Activated CD4-positive, alpha-beta T cell treated with anti-CD3 and anti-CD28 coated beads for 36 hours (primary cell): ENCODE measurements at regions not wholly inside any gene's neighbourhood (a gene's known extent, or its start where the extent isn't known, plus 50 kb on each side); places are given as distances from the start of the nearest gene placed in this dataset.
"Not testable (repeated sequence)": the region's sequence is repeated elsewhere in the genome, so short reads cannot be mapped to it uniquely, and the experiment has no call there.

Source experiments
- ATAC-seq: fragments of 200-7000 bp; cut with Tn5 transposase; one replicate; pipeline ENCODE4 v1.10.0; 2021; ENCODE audit warnings: mild to moderate bottlenecking, moderate library complexity
- CTCF ChIA-PET: fragments of 350-600 bp; sonication (Branson Sonifier 250); formaldehyde crosslinking; loops from one replicate; lab custom pipeline; 2021; ENCODE audit warnings: antibody characterized with exemption; lab: Charles Lee
- POLR2A ChIA-PET: fragments of 350-600 bp; sonication (Branson Sonifier 250); formaldehyde crosslinking; loops from one replicate; lab custom pipeline; 2021; ENCODE audit warnings: antibody characterized with exemption, inconsistent platforms; lab: Charles Lee
- DNase-seq: peaks from one replicate; pipeline ENCODE4 v3.0.0-alpha.2; 2020
- H3K27ac Mint-ChIP-seq: one replicate; pipeline ENCODE4 v1.8.0; 2021; ENCODE audit warnings: mixed read lengths
- H3K27me3 Mint-ChIP-seq: one replicate; pipeline ENCODE4 v1.8.0; 2021; ENCODE audit warnings: mixed read lengths
- H3K36me3 Mint-ChIP-seq: one replicate; pipeline ENCODE4 v1.8.0; 2021; ENCODE audit warnings: low read depth, mixed read lengths
- H3K4me1 Mint-ChIP-seq: one replicate; pipeline ENCODE4 v1.8.0; 2021; ENCODE audit warnings: mixed read lengths
- H3K4me3 Mint-ChIP-seq: one replicate; pipeline ENCODE4 v1.8.0; 2021; ENCODE audit warnings: mild to moderate bottlenecking, moderate library complexity, mixed read lengths
- H3K9me3 Mint-ChIP-seq: one replicate; pipeline ENCODE4 v1.8.0; 2021; ENCODE audit warnings: low read depth, mixed read lengths
- intact Hi-C, 2 experiments: fragments of 100-400 bp; cut with DNase I in 1 of 2; cut with micrococcal nuclease in 1 of 2; formaldehyde crosslinking; loops; one replicate each; pipeline versions ENCODE4 v1.14.2 to v1.15.1; 2022 to 2024; cut with DNase I, micrococcal nuclease

DNA sequence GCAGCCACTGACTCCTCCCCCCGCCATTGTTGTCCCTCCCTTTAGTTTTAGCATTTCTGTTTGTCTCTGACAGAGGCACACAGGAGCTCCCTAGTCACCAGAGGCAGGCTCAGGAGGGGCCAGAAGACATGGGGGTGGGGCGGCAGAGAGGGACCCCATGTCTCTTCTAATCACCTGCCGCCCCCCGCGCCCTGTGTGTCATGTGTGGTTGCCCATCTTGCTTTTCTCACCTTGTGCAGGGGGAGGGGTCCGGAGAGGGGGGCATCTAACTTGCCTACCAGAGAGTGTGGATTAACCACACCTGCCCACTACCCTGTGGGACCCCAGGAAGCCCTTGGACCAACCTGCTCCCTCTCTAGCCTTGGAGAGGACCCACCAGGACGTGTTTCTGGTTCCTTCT lies 130.2 kb downstream of the ZNF267 start:
- H3K27ac Mint-ChIP-seq, H3K4me3 Mint-ChIP-seq, ATAC-seq, H3K36me3 Mint-ChIP-seq, H3K9me3 Mint-ChIP-seq, H3K27me3 Mint-ChIP-seq, POLR2A ChIA-PET, H3K4me1 Mint-ChIP-seq, DNase-seq, intact Hi-C loops, CTCF ChIA-PET: not testable (repeated sequence)

GRCh38 chr16:32038783-32039496 lies 165.3 kb downstream of the ZNF267 start:
- peak; percentile 71 for DNase-seq
- H3K27ac Mint-ChIP-seq, H3K4me3 Mint-ChIP-seq, CTCF ChIA-PET, POLR2A ChIA-PET, H3K4me1 Mint-ChIP-seq, H3K36me3 Mint-ChIP-seq, H3K9me3 Mint-ChIP-seq, H3K27me3 Mint-ChIP-seq, intact Hi-C loops: not testable (repeated sequence)
- peak; percentile 36 for ATAC-seq

DNA sequence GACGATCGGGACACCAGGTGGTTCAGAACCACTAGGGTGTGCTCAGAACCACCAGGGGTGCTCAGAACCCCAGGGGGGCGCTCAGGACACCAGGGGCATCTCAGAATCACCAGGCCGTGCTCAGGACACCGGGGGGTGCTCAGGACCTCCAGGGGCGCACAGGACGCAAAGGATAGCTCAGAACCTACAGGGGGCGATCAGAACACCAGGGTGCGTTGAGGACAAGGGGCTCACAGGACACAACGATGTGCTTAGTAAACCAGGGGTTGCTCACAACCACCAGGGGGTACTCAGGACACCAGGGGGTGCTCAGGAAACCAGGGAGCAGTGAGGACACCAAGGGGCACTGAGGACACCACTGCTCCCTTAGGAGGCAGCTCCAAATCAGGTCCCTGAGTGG lies 166.3 kb downstream of the ZNF267 start:
- CTCF ChIA-PET, DNase-seq, POLR2A ChIA-PET, H3K36me3 Mint-ChIP-seq, H3K9me3 Mint-ChIP-seq, H3K27me3 Mint-ChIP-seq, H3K27ac Mint-ChIP-seq, H3K4me3 Mint-ChIP-seq, H3K4me1 Mint-ChIP-seq, intact Hi-C loops: not testable (repeated sequence)
- ATAC-seq: peak; percentile 23

DNA sequence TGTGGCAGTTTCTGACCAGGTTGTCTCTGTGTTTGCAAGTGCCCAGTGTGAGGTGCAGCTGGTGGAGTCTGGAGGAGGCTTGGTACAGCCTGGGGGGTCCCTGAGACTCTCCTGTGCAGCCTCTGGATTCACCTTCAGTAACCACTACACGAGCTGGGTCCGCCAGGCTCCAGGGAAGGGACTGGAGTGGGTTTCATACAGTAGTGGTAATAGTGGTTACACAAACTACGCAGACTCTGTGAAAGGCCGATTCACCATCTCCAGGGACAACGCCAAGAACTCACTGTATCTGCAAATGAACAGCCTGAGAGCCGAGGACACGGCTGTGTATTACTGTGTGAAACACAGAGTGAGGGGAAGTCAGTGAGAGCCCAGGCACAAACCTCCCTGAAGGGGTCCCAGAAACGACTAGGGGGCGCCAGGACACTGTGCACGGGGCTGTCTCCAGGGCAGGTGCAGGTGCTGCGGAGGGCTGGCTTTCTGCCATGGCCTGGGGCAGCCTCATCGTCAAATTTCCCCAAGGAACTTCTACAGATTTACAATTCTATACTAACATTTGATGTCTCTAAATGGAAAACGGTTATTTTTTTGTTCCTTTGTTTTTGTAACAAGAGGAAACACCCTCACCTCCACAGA lies 187.0 kb upstream of the TP53TG3D start:
- CTCF ChIA-PET, POLR2A ChIA-PET, intact Hi-C loops, H3K4me1 Mint-ChIP-seq, H3K9me3 Mint-ChIP-seq, H3K27me3 Mint-ChIP-seq, ATAC-seq, H3K27ac Mint-ChIP-seq, H3K4me3 Mint-ChIP-seq, H3K36me3 Mint-ChIP-seq: not testable (repeated sequence)
- peak; percentile 64 for DNase-seq

DNA sequence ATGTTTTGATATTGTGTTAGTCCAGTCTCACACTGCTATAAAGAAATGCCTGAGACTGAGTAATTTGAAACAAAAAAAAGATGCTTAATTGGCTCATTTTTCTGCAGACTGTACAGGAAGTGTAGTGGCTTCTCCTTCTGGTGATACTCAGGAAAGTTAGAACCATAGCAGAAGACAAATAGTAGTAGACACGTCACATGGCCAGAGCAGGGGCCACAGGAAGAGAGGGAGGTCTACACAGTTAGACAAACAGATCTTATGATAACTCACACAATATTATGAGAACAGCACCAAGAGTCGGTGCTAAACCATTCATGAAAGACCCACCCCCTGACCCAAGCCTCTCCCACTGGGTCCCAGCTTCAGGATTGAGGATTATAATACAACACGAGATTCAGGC lies 181.5 kb upstream of the TP53TG3D start:
- intact Hi-C loops, CTCF ChIA-PET, DNase-seq, H3K4me1 Mint-ChIP-seq, H3K27ac Mint-ChIP-seq, H3K27me3 Mint-ChIP-seq, H3K36me3 Mint-ChIP-seq, H3K4me3 Mint-ChIP-seq, H3K9me3 Mint-ChIP-seq, POLR2A ChIA-PET, ATAC-seq: not testable (repeated sequence)

- H3K4me1 Mint-ChIP-seq, H3K4me3 Mint-ChIP-seq, ATAC-seq, CTCF ChIA-PET, POLR2A ChIA-PET, intact Hi-C loops, H3K27ac Mint-ChIP-seq, H3K27me3 Mint-ChIP-seq, DNase-seq, H3K9me3 Mint-ChIP-seq, H3K36me3 Mint-ChIP-seq: not testable (repeated sequence)
Observed at GRCh38 chr16:32083891-32084290, 169.2 kb upstream of the TP53TG3D start.

GRCh38 chr16:32084656-32085401 lies 168.3 kb upstream of the TP53TG3D start:
- DNase-seq: peak; percentile 18
- H3K27ac Mint-ChIP-seq, H3K9me3 Mint-ChIP-seq, CTCF ChIA-PET, intact Hi-C loops, H3K36me3 Mint-ChIP-seq, POLR2A ChIA-PET, H3K27me3 Mint-ChIP-seq, H3K4me1 Mint-ChIP-seq, ATAC-seq: not testable (repeated sequence)
- peak overlapping the region; percentile 51 for H3K4me3 Mint-ChIP-seq

GRCh38 chr16:32085438-32086141 lies 167.5 kb upstream of the TP53TG3D start:
- peak overlapping the region; percentile 60 for H3K4me3 Mint-ChIP-seq
- DNase-seq: peak; percentile 78
- intact Hi-C loops, POLR2A ChIA-PET, H3K4me1 Mint-ChIP-seq, H3K27ac Mint-ChIP-seq, H3K36me3 Mint-ChIP-seq, H3K9me3 Mint-ChIP-seq, CTCF ChIA-PET, H3K27me3 Mint-ChIP-seq, ATAC-seq: not testable (repeated sequence)

DNA sequence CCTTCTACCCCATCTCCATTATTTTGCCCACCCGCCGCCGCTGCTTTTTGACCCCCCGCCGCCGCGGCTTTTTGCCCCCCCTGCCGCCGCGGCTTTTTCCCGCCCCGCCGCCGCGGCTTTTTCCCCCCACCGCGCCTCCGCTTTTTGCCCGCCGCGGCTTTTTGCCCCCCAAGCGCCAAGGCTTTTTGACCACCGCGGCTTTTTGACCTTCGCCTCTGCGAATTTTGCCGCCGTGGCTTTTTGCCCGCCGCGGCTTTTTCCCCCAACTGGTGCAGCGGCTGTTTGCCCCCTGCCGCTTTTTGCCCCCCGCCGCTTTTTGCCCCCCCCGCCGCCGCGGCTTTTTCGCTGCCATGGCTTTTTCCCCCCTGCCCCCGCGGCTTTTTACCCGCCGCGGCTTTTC lies 137.5 kb upstream of the TP53TG3D start:
- ATAC-seq, H3K36me3 Mint-ChIP-seq, H3K9me3 Mint-ChIP-seq, POLR2A ChIA-PET, H3K4me1 Mint-ChIP-seq, DNase-seq, H3K4me3 Mint-ChIP-seq, H3K27me3 Mint-ChIP-seq, H3K27ac Mint-ChIP-seq, CTCF ChIA-PET, intact Hi-C loops: not testable (repeated sequence)

DNA sequence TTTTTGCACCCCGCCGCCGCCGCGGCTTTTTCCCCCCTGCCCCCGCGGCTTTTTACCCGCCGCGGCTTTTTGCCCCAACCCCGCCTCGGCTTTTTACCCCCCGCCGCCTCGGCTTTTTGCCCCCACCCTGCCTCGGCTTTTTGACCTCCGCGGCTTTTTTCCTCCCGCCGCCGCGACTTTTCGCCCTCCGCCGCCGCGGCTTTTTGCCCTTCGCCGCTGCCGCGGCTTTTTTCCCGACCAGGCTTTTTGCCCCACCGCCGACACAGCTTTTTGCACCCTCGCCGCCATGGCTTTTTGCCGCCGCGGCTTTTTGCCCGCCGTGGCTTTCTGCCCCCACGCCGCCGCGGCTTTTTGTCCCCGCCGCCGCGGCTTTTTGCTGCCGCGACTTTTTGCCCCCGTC lies 137.0 kb upstream of the TP53TG3D start:
- Mint-ChIP-seq H3K27ac (no peak overlapping the region), H3K9me3 (no peaks in the 10 kb centered on the region), H3K36me3 (no peaks in the 10 kb centered on the region), H3K4me1 (no peaks in the 10 kb centered on the region), H3K27me3 (peaks cover 6% of the 10 kb centered on the region), H3K4me3 (peak overlapping the region; percentile 49)
- ATAC-seq: no peak
- peak; percentile 21 for DNase-seq
- CTCF ChIA-PET: no interaction called here
- intact Hi-C loops: no loop called here
- POLR2A ChIA-PET: no interaction called here

DNA sequence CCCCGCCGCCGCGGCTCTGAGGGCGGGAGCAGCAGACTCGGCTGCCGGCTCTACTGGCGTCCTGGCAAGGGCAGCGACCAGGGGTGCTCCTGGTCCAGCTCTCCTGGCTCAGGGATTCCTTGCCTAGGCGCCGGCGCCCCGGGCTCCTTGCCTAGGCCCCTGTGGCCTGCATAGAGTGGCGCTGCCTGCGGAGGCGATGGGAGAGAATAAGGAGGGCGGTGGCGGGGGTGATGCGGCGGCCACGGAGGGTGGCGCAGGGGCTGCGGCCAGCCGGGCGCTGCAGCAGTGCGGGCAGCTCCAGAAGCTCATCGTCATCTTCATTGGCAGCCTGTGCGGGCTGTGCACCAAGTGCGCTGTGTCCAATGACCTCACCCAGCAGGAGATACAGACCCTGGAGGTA lies 136.6 kb upstream of the TP53TG3D start:
- H3K9me3 Mint-ChIP-seq, ATAC-seq: not testable (repeated sequence)
- H3K4me3 Mint-ChIP-seq: peak overlapping the region; percentile 49

More for the DNA sequence above, 136.6 kb upstream of the TP53TG3D start:
- DNase-seq, intact Hi-C loops, CTCF ChIA-PET, POLR2A ChIA-PET, H3K27me3 Mint-ChIP-seq, H3K4me1 Mint-ChIP-seq, H3K36me3 Mint-ChIP-seq, H3K27ac Mint-ChIP-seq: not testable (repeated sequence)
